Esophagus mucosa (tissue), 1 donor: ENCODE measurements at regions not wholly inside any gene's neighbourhood (a gene's known extent, or its start where the extent isn't known, plus 50 kb on each side); places are given as distances from the start of the nearest gene placed in this dataset.
A peak's percentile ranks its signal among the peaks of the same experiment; 100 is the strongest.
"Not testable (repeated sequence)": the region's sequence is repeated elsewhere in the genome, so short reads cannot be mapped to it uniquely, and the experiment has no call there.

Source experiments
- ATAC-seq: fragments of 200-7000 bp; cut with Tn5 transposase; one replicate; pipeline ENCODE4 v1.9.1; 2020
- donor health status: DM: yes; HTN: yes; CAD: no.

- no peak for ATAC-seq
Observed at GRCh38 chr6:802701-803100, 109.8 kb upstream of the EXOC2 start.

GRCh38 chr6:802223-802622, 109.3 kb upstream of the EXOC2 start:
- not testable (repeated sequence) for ATAC-seq

DNA sequence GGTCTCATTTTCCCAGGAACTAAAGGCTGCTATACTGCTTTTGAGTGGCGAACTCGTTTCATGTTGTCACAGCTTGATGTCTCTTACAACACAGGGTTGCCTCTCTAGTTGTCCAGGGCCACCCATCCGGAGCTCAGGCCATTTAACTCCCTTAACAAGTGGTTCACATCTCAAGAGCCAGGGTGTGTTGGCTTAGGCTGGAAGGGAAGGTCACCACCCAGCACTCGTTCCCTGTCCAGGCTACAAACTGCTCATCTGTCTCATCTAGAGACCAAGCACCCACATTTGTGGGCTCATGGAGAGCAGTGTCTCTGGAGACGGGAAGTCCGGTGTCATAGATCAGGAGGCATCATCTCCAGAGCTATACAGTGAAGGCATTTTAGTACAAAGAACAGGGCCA, 106.8 kb upstream of the EXOC2 start:
- ATAC-seq, result no peak

DNA sequence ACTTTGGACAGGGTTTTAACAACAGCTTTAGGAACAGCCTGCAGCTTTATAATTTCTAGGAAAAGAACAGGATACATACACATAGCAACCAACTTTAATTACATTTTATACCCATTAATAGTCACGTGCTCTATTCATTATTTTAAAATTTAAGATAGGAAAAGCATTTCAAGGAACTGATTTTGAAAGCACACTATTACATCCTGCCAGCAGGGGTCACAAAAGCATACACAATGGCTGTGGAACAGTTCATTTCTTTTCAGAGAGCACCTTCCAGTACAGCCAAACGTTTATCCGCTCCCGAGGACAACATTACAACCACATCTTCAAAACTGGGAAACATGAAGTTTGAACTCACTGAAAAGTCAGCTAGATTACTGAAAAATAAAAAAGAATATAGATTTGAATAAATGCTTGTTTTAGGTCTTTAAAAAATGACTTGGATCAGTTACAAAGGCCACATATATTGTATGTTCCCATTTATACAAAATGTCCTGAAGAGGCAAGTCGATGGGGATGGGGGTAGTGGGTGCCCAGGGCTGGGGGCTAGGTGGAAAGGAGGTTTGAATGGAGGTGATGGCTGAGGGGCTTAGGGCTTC, 104.6 kb upstream of the EXOC2 start:
- peak; percentile 76 for ATAC-seq

DNA sequence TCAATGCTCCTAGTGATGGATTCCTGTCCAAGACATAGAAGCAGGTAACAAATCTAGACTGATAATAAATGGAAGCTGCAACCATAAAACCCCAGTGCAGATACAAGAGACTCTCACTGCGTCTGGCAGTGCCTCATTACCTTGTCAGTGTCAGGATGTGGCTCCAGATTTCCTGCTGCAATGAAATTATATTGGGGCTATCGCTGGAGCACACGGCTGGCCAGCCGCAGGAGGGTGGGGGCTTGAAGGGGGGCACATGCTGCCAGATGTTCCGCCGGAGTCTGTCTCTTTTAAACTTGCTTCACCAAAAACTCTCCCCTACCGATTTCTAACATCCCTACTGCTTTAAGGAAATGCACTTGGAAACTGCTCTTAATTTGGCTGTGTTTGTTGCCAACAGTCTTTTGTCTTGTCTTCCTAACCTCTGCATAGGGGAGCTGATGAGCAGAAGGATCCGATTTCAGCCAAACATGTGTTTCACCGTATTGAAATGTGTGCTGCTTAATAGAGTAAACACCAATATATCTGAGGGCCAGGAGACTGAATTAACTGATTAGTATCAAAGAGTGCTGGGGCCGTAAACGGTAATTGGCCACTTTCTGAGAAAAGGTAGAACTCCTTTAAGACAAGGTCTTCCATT, 102.2 kb upstream of the EXOC2 start:
- ATAC-seq, result no peak

DNA sequence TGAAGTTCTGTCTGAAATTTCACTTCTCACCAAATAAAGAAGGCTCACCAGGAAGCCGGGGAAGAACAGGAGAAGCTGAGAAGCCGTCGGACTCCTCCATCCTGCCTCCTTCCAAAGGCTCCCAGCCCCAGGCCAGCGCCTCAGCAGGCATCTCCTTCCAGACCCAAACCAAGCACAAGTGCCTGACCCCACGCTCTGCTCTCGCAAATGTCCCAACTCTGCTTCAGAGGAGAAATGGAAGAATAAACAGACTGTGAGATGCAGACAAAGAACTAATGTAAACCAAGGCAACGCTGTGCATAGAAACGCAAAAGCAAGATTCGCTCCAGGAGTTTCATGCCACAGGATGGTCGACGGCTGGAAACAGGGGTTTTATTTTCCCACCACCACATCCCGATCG, 100.3 kb upstream of the EXOC2 start:
- no peak for ATAC-seq

DNA sequence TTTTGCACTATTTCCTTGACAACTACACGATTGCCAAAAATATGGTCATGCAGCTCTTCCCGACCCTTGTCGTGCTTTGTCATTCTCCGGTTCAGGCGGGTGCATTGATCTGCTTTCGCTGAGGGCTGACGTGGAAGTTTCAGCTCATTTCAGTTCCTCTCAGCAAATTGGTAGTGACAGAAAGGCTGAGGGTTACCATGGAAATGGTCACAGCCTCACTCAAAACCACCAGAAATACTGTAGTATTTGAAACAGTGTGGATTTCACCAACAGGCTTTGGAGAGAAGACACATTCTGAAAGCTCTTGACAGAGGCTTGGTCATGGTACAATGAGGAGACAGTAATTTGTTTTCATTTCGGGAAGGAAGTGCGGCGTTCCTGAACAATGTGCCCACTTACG, 99.7 kb upstream of the EXOC2 start:
- no peak for ATAC-seq

DNA sequence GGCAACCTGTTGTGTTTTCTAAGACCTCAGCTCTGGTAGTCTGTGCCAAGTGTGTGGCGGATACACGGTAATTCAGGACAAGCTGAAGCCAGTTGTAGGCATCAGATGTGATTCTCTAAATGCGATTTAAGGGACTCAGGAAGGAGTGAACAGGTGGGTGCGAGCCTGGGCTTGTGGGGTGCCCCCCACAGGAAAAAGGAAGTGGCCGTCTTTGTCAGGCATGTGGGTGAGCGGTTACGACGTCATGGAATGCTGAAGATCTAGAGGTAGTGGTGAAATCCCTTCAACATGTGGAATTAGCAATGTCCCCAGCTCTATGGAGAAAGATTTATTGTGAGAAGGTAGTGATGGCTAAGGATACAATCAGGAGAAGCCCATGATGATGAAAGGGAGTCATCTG, 95.1 kb upstream of the EXOC2 start:
- no peak for ATAC-seq

GRCh38 chr6:786946-787763, 94.2 kb upstream of the EXOC2 start:
- ATAC-seq, result no peak

DNA sequence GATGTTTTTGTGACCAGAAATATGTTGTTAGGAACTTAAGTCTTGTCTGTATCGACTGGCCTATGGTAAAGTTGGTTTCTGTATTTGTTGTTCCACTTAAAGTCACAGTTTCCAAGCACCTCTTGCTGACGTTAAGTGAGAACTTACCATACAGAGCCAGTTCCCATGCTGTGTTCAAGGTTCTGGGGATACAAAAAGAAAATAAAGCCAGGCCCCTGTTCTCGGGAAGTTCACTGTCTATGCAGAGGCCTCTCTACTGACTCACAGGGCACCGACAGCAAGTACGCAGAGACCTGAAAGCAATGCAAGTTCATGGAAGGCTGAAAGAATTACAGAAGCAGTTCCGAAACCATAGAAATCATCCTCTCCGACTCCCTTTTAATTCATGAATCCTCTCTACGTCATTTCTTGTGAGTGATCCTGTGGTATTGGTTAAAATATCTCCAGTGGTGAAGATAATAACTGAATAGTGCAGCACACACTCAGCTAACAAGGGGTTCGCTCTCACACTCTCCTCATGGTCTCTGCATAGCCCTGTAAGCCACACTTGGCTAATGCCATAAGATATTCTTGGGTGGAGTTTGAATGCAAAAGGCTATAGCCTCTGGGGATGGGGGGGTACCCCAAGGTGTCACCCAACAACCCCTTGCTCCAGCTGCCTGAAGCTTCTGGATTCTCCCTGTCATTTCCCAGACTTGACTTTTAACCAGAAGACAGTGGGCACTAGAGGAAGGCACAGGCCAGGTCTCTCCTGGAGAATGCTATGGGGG, 91.2 kb upstream of the EXOC2 start:
- no peak for ATAC-seq

GRCh38 chr6:782141-782540, 89.2 kb upstream of the EXOC2 start:
- no peak for ATAC-seq

GRCh38 chr6:781350-781961, 88.5 kb upstream of the EXOC2 start:
- no peak for ATAC-seq

GRCh38 chr6:780706-781105, 87.8 kb upstream of the EXOC2 start:
- no peak for ATAC-seq

DNA sequence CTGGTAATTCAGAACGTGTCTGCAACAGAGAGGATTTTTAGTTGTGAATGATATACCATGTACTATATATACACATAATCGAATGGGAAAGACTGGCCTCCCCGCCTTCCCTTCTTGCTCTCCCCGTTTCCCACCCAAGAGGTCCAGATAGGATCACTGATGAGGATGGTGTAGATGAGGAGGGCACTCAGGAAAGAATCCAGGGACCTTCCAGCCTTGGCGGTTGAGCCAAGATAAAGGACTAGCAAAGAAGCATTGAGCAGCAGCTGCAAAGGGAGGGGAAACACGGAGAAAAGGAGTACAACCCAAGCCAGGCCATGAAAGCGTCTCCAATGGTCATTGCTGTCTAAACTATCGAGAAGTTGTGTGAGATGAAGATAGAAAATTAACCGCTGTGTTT, 84.0 kb upstream of the EXOC2 start:
- ATAC-seq, result no peak

DNA sequence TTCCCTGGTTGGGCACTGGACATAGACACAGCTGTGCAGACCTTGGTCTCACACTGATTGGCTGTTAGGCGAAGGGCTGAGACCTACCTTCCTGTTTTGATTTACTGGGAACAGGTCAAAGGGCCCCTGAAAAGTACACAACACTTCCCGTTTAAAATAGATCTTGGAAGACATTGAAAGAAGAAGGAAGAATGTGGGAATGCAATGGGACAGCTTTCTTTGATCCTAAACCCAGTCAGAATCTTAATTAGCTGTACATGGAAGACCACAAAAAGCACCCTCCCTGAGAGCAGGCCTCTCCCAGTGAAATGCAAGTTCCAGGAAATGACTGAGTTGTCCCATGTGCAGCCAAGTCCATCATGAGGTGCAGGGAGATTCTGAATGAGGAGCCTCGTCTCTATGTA, 83.6 kb upstream of the EXOC2 start:
- no peak for ATAC-seq

DNA sequence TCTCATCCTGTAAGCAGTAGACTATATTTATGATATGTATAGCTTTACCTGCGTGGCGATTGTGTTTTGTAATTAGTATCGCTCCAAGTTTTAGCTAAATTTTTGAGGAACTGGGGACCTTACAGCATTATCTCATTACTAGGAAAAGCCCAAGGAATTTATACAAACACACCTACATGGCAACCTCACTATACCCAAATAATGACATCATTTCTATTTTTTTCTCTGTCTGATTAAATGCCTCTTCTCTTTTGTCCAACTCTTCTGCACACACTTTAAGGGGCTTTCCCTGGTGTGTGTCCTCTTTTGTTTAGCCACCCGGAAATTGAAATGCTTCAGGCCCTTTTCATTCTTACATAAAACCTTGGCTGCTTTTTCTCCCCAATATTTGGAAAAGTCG, 82.9 kb upstream of the EXOC2 start:
- ATAC-seq, result no peak

GRCh38 chr6:771683-772082, 78.7 kb upstream of the EXOC2 start:
- ATAC-seq, result not testable (repeated sequence)

GRCh38 chr6:767755-768512, 75.0 kb upstream of the EXOC2 start:
- ATAC-seq, result no peak

DNA sequence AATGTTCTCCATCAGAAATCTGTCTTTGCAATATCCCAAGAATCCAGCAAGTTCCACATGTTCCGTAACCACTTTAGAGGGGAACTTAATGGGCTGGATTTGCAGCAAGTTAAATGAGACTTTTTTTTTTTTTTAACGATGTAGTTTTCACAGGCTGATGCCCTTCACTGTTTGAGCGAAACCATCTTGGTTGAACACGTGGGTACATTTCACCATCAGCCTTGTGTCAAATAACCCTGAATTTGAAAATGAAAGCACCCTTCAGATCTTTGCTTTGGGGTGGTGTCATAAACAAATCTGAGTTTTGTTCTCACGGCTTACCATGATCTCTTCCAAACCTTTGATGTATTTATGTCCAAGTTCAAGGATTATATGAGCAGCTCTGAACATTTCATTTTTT, 73.7 kb upstream of the EXOC2 start:
- no peak for ATAC-seq

DNA sequence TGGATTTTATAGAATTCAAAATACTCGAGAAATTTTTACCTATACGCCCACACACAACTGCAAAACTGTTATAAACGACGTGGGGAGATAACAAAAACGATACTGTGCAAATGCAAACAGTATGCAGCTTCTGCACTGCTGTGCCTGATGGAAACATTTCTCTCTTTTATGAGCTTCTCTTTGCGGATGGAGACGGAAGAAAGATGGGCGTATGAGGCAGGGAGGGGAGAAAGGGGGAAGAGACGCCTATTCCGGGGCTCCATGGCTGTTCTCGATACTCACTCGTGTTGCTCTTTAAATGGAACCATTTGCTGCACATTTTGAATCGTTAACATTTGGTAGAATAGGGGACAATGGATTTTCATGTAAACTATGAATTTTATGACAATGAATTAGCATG, 69.1 kb upstream of the EXOC2 start:
- ATAC-seq, result no peak

- ATAC-seq, result no peak
Observed at GRCh38 chr6:760982-761955, 68.3 kb upstream of the EXOC2 start.
